ENCODE measurements at regions not wholly inside any gene's neighbourhood (a gene's known extent, or its start where the extent isn't known, plus 50 kb on each side); places are given as distances from the start of the nearest gene placed in this dataset.
"Not testable (repeated sequence)": the region's sequence is repeated elsewhere in the genome, so short reads cannot be mapped to it uniquely, and the experiment has no call there.

DNA sequence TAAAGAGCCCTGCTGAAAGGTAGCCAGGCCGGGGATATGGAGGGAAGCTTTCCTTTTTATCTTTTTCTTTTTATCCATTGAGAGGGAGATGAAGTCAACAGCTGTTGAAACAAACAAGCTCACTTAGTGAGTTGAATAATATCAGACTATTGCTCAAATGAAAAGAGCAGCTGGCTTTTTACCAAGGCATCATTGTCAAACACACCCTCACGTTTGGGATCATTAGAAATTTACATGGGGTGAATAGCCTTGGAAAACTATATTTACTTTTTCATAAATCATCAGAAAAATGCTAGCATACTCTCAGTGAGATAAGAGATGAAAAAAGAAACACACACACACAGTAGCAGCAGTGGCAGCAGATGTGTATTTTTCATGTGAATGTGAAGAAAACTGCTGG, 71.5 kb upstream of the HNMT start:
- no peak for DNase-seq

DNA sequence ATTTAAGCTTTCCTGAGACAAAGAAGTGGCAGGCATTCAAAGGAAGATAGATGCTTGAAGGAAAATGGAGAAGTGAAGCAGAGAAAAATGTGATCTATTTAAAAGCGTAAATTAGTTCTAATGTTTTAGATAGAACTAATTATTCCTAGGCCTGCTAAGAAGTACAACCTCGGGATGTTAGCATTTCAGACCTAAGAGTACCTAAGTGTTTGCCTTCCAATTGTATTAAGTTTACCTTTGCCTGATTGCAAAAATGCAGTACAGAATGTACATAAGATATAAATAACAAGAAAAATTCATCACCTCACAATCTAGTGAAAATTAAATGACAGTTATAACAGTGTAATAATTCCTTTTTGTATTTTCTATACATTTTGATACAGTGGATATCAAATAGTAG, 71.1 kb upstream of the HNMT start:
- DNase-seq, result no peak

DNA sequence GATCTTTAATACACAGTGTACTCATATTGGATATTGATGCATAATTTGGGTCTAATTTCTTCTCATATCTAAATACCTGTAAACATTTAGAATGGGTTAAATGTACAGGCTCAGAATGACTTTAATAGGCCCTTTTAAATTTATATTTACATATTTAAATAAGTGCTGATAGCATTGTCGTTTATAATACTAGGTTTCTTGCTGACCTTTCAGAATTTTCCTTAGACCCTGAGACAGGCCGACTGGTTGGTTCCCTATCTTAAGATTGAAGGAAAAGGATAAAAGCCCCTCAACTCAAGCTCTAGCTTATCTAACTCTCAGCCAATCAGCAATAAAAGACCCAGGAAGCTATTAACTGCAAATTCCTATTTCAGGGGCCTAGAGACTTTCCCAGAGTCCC, 67.8 kb upstream of the HNMT start:
- DNase-seq, result no peak

DNA sequence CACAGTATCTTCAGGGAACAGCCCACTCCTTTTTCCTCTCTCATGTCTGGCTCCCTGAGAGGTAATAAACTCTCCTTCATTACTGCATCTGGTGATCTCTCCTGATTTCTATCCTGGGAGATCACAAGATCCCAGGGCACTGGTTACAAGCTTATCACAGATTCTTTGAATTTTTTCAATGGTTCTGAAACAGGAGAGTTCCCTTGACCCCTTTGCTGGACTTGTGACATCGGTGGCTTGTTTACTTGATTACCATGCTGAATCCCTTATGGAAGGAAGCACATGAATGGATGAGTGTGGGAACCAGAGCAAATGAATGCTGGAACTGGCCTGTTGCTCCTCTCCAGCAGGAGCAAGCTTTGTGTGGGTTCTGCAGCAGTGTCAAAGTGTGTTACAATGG, 67.2 kb upstream of the HNMT start:
- DNase-seq, result no peak

DNA sequence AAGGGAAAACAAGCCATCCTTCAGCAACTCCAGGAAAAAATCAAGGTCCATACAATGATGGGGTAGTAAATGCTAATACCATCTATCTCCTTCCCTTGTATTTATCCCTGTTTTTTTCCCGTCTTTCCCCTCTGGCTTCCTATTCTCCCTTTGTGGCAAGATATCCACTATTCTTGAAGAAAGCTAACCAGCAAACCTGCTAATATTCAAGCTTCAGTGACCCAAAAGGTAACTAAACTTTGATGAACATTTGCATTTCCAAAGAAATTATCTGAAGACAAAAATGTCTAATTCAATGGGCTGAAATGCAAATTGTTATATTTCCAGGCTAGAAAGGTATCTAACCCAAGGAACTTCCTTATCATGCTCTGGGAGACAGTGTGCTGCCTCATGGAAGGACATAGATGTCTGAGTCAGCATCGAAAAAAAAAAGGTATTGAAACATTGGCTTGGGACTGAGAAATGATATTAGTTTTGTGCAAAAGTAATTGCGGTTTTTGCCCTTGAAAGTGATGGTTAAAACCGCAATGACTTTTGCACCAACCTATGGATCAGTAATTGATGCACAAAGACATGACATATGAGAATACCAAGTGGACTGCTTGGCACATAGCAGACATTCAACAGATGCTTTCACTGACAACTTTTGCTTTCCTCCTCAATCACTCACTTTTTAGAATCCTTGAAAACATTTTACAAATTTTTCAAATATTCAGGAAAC, 63.7 kb upstream of the HNMT start:
- DNase-seq, result no peak

DNA sequence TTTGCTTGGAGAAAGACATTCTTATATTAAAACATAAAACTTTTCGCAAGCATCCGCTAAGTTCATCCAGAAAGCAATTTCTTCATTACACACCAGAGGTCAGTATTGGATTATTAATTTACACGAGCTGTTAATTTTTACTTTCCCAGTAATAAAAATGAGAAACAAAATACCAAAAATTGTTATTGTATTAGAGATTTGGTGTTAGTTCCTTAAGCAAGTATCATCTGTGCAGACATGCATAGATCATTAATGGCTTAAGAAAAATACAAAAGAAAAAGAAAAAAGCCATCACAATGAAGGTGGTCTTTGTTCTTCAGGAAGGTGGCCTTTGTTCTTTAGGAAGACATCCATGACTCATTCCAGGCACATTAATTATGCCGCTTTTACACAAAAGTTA, 53.6 kb upstream of the HNMT start:
- no peak for DNase-seq

DNA sequence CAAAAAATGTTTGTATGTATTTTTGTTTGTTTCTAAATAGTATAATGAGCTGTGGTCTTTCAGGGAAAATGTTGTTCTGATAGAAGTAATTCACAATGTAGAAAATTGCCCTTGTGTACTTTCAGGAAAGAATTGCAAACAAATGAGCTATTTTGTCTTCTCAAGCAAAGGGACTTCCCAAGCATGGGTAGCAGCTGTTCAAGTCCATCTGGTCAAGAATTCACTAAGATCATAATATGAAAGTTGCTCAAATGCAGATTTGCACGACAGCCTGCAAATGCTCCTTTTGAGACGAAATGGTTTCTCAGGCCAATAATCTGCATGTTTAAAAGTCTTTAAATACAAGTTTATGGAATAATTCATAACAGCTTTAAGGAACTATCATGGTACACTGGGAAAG, 51.9 kb upstream of the HNMT start:
- no peak for DNase-seq

DNA sequence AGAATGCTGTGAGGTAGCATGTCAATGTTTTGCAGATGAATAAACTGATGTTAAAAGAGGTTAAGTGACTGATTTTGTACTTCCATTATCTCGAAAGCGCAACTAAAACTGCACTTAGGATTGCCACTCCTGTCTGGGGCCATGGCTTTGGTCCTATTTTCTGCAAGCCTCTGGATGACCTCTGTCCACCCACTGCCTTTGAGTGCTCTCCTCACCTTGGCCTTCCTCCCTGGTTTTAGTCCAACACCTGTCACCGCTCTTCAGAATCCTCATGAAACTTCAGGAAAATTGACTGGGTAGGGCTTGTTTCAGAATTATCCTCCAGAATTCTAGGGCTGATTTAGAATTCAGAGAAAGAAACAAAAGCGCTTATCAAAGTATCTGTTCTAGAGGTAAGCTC, 51.1 kb upstream of the HNMT start:
- no peak for DNase-seq

DNA sequence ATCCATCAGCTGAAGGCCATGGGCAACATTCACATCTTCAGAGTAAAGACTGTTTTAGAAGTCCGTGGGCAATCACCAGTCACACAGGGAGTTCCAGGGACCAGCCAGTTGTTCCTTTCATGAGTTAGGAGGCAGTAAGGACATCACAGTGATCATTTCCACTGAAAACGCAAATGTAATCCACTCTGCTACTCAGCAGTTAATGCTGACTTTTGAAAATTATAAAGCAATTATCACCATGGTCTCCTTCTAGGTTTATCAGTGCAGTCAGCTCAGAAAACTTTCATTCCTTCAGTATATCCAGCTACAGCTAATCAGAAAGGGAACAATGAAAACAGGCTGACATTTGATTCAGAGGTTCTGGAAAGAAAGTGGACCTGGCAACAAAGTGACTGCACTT, 50.6 kb upstream of the HNMT start:
- DNase-seq, result not testable (repeated sequence)

Data from activated CD4-positive, CD25-positive, alpha-beta regulatory T cell (primary cell).